H9 (cell line): ENCODE measurements at regions not wholly inside any gene's neighbourhood (a gene's known extent, or its start where the extent isn't known, plus 50 kb on each side); places are given as distances from the start of the nearest gene placed in this dataset.

Source experiments
- DNase-seq: peaks from one replicate; pipeline ENCODE4 v3.0.0-alpha.2; 2017
- H2AFZ ChIP-seq: one replicate; pipeline ENCODE4 v1.6.1; 2013; ENCODE audit warnings: mild to moderate bottlenecking, low read length, control low read depth, moderate library complexity
- H2AK5ac ChIP-seq: 2 replicates; pipeline ENCODE4 v1.6.1; 2013; ENCODE audit warnings: low read length, control low read depth, mixed read lengths; ENCODE audit not compliant: insufficient read length
- H2BK120ac ChIP-seq: one replicate; pipeline ENCODE4 v1.6.1; 2013; ENCODE audit warnings: low read depth, mild to moderate bottlenecking, low read length, control low read depth, inconsistent platforms; ENCODE audit not compliant: poor library complexity, severe bottlenecking
- H2BK12ac ChIP-seq: 2 replicates; pipeline ENCODE4 v1.6.1; 2013; ENCODE audit warnings: low read length, control low read depth, mixed read lengths, low read depth; ENCODE audit not compliant: insufficient read length
- H2BK15ac ChIP-seq: 2 replicates; pipeline ENCODE4 v1.6.1; 2013; ENCODE audit warnings: low read depth, low read length, control low read depth
- H2BK20ac ChIP-seq: one replicate; pipeline ENCODE4 v1.6.1; 2013; ENCODE audit warnings: low read depth, mild to moderate bottlenecking, low read length, control low read depth, inconsistent platforms; ENCODE audit not compliant: poor library complexity, severe bottlenecking
- H2BK5ac ChIP-seq: 2 replicates; pipeline ENCODE4 v1.6.1; 2013; ENCODE audit warnings: low read length, control low read depth, mixed read lengths; ENCODE audit not compliant: insufficient read length
- H3K14ac ChIP-seq: 2 replicates; pipeline ENCODE4 v1.6.1; 2013; ENCODE audit warnings: low read length, control low read depth; ENCODE audit not compliant: insufficient read depth
- H3K18ac ChIP-seq: 2 replicates; pipeline ENCODE4 v1.6.1; 2013; ENCODE audit warnings: low read depth, mild to moderate bottlenecking, mixed read lengths, low read length, control low read depth; ENCODE audit not compliant: insufficient read length
- H3K23ac ChIP-seq: 2 replicates; pipeline ENCODE4 v1.6.1; 2013; ENCODE audit warnings: low read length, control low read depth, mixed read lengths, low read depth; ENCODE audit not compliant: insufficient read length
- H3K23me2 ChIP-seq: 2 replicates; pipeline ENCODE4 v1.6.1; 2013; ENCODE audit warnings: low read depth, mild to moderate bottlenecking, mixed read lengths, low read length, control low read depth; ENCODE audit not compliant: insufficient read length, poor library complexity, severe bottlenecking
- H3K27ac ChIP-seq: 2 replicates; pipeline ENCODE4 v1.5.1; 2013; ENCODE audit warnings: low read length, control low read depth, mixed read lengths, low read depth; ENCODE audit not compliant: insufficient read length
- H3K27me3 ChIP-seq: 2 replicates; pipeline ENCODE4 v1.6.1; 2013; ENCODE audit warnings: low read length, control low read depth, inconsistent platforms; ENCODE audit not compliant: insufficient read depth
- H3K4ac ChIP-seq: 2 replicates; pipeline ENCODE4 v1.6.1; 2013; ENCODE audit warnings: low read depth, mild to moderate bottlenecking, control low read depth, inconsistent platforms, low read length, moderate library complexity
- H3K4me1 ChIP-seq: 2 replicates; pipeline ENCODE4 v1.6.1; 2013; ENCODE audit warnings: low read length, control low read depth, inconsistent platforms; ENCODE audit not compliant: insufficient read depth
- H3K4me2 ChIP-seq: 2 replicates; pipeline ENCODE4 v1.6.1; 2013; ENCODE audit warnings: low read length, control low read depth, mixed read lengths; ENCODE audit not compliant: insufficient read length, insufficient read depth
- H3K56ac ChIP-seq: 2 replicates; pipeline ENCODE4 v1.6.1; 2013; ENCODE audit warnings: low read depth, mild to moderate bottlenecking, mixed read lengths, low read length, control low read depth; ENCODE audit not compliant: insufficient read length
- H3K79me1 ChIP-seq: 2 replicates; pipeline ENCODE4 v1.6.1; 2013; ENCODE audit warnings: low read depth, mild to moderate bottlenecking, moderate library complexity, low read length, control low read depth, inconsistent platforms; ENCODE audit not compliant: insufficient read depth, poor library complexity, severe bottlenecking
- H3K79me2 ChIP-seq: 2 replicates; pipeline ENCODE4 v1.6.1; 2013; ENCODE audit warnings: low read length, control low read depth, inconsistent platforms; ENCODE audit not compliant: insufficient read depth
- H3K9ac ChIP-seq: 2 replicates; pipeline ENCODE4 v1.6.1; 2013; ENCODE audit warnings: low read length, control low read depth, mixed read lengths; ENCODE audit not compliant: insufficient read length; ENCODE audit errors: extremely low read depth
- H3K9me3 ChIP-seq: one replicate; pipeline ENCODE4 v1.6.1; 2013; ENCODE audit warnings: low read depth, low read length, inconsistent platforms; ENCODE audit not compliant: control insufficient read depth
- H3T11ph ChIP-seq: one replicate; pipeline ENCODE4 v1.6.1; 2013; ENCODE audit warnings: mild to moderate bottlenecking, low read length, control low read depth, inconsistent platforms
- H4K20me1 ChIP-seq: one replicate; pipeline ENCODE4 v1.6.1; 2013; ENCODE audit not compliant: control insufficient read depth, insufficient read length, insufficient read depth
- H4K5ac ChIP-seq: 2 replicates; pipeline ENCODE4 v1.6.1; 2013; ENCODE audit warnings: low read depth, mild to moderate bottlenecking, mixed read lengths, low read length, control low read depth; ENCODE audit not compliant: insufficient read length
- H4K8ac ChIP-seq: replicated peaks from 2 replicates; pipeline ENCODE4 v1.6.1; 2013; ENCODE audit warnings: low read length, control low read depth, mixed read lengths, low read depth; ENCODE audit not compliant: insufficient read length
- H4K91ac ChIP-seq: 2 replicates; pipeline ENCODE4 v1.6.1; 2013; ENCODE audit warnings: low read depth, mild to moderate bottlenecking, moderate library complexity, mixed read lengths, low read length, control low read depth; ENCODE audit not compliant: insufficient read length
- H3K27ac Mint-ChIP-seq, 3 experiments: 2 replicates in 2 of 3; 3 replicates in 1 of 3; pipeline ENCODE4 v1.8.0; 2020 to 2021; ENCODE audit warnings: mixed read lengths in 3 of 3, mild to moderate bottlenecking in 1 of 3, moderate library complexity in 1 of 3
- H3K27me3 Mint-ChIP-seq: 2 replicates; pipeline ENCODE4 v1.8.0; 2021; ENCODE audit warnings: low read depth, mild to moderate bottlenecking, moderate library complexity, mixed read lengths
- H3K36me3 Mint-ChIP-seq, 3 experiments: 2 replicates in 2 of 3; 3 replicates in 1 of 3; pipeline ENCODE4 v1.8.0; 2020 to 2021; ENCODE audit warnings: low read depth in 3 of 3, mixed read lengths in 3 of 3; ENCODE audit not compliant: insufficient read depth in 1 of 3
- H3K4me1 Mint-ChIP-seq, 2 experiments: 2 replicates each; pipeline ENCODE4 v1.8.0; 2020; ENCODE audit warnings: mixed read lengths in 2 of 2
- H3K4me3 Mint-ChIP-seq, 2 experiments: 2 replicates in 1 of 2; 3 replicates in 1 of 2; pipeline ENCODE4 v1.8.0; 2020 to 2021; ENCODE audit warnings: mild to moderate bottlenecking in 2 of 2, mixed read lengths in 2 of 2, moderate library complexity in 1 of 2
- H3K9me3 Mint-ChIP-seq, 2 experiments: 2 replicates in 1 of 2; 3 replicates in 1 of 2; pipeline ENCODE4 v1.8.0; 2020; ENCODE audit warnings: mild to moderate bottlenecking in 2 of 2, mixed read lengths in 2 of 2, moderate library complexity in 1 of 2
- WGBS: extraction: QIAGEN DNeasy Blood & Tissue Kit; methylation state at CpG from one replicate; pipeline ENCODE4 v1.1.7; 2013; ENCODE audit warnings: missing lambda C conversion rate, low lambda C conversion rate, mixed read lengths; ENCODE audit not compliant: insufficient read length; ENCODE audit errors: extremely low coverage; 5-methylcytosine and 5-hydroxymethylcytosine counted together
- TF ChIP-seq, protein P1 (sequence below): fragments of 200-600 bp; sonication (generic); conservative IDR thresholded peaks from 3 replicates; pipeline ENCODE4 v1.8.0; 2021; ENCODE audit warnings: antibody characterized with exemption, mild to moderate bottlenecking

DNA sequence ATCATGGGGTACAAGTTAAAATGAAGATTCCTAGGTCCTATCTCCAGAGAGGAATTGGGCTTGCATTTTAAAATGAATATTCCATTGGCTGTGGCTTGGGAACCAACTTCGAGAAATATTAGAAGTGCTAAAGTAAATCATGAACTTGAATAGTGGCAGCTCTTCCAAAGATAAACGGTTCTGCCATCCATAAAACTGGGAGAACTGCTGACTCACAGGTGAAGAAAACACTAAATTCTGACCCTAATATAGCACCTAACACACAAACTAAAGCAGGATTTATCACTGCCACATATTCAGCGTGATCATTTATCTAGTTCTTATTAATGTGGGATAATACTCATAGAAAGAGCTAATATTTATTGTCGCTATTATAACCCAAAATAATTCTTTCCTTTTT is 508.1 kb upstream of the ID4 start:
- Histone ChIP-seq H3K14ac (no peak overlapping the region), H3K56ac (no peak overlapping the region), H3K27ac (no peak overlapping the region), H2AFZ (no peak overlapping the region), H2BK15ac (no peak overlapping the region), H4K20me1 (no peaks in the 10 kb centered on the region), H2BK12ac (no peak overlapping the region), H3K4me1 (peaks cover 8% of the 10 kb centered on the region; the same call in 1 of the 2 replicates), H3K79me1 (no peaks in the 10 kb centered on the region), H3K23ac (no peak overlapping the region), H2AK5ac (no peak overlapping the region), H3K18ac (no peak overlapping the region), H3T11ph (no peak overlapping the region), H2BK5ac (no peak overlapping the region), H4K5ac (no peak overlapping the region), H2BK120ac (no peak overlapping the region), H3K9me3 (no peaks in the 10 kb centered on the region), H4K8ac (no peak overlapping the region), H3K23me2 (no peaks in the 10 kb centered on the region), H3K79me2 (no peaks in the 10 kb centered on the region), H4K91ac (no peak overlapping the region), H3K9ac (no peak overlapping the region), H2BK20ac (no peak overlapping the region), H3K4ac (no peak overlapping the region), H3K27me3 (no peaks in the 10 kb centered on the region), H3K4me2 (no peak overlapping the region)
- DNase-seq = no peak
- TF ChIP-seq, protein P1, sequence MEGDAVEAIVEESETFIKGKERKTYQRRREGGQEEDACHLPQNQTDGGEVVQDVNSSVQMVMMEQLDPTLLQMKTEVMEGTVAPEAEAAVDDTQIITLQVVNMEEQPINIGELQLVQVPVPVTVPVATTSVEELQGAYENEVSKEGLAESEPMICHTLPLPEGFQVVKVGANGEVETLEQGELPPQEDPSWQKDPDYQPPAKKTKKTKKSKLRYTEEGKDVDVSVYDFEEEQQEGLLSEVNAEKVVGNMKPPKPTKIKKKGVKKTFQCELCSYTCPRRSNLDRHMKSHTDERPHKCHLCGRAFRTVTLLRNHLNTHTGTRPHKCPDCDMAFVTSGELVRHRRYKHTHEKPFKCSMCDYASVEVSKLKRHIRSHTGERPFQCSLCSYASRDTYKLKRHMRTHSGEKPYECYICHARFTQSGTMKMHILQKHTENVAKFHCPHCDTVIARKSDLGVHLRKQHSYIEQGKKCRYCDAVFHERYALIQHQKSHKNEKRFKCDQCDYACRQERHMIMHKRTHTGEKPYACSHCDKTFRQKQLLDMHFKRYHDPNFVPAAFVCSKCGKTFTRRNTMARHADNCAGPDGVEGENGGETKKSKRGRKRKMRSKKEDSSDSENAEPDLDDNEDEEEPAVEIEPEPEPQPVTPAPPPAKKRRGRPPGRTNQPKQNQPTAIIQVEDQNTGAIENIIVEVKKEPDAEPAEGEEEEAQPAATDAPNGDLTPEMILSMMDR = no peak
- peaks cover 31 to 36% of the 10 kb centered on the region in 2 experiments for H3K4me1 Mint-ChIP-seq
- H3K27me3 Mint-ChIP-seq = peaks cover 5% of the 10 kb centered on the region; the same call in 1 of the 2 replicates
- H3K36me3 Mint-ChIP-seq = no peaks in the 10 kb centered on the region
- H3K4me3 Mint-ChIP-seq = no peak overlapping the region
- WGBS = no CpG with 5 or more reads among the region's 4 CpGs
- no peak overlapping the region for H3K27ac Mint-ChIP-seq
- no peaks in the 10 kb centered on the region; a peak in 1 of 5 replicates for H3K9me3 Mint-ChIP-seq
